ENCODE measurements at regions not wholly inside any gene's neighbourhood (a gene's known extent, or its start where the extent isn't known, plus 50 kb on each side); places are given as distances from the start of the nearest gene placed in this dataset.

- Histone ChIP-seq H3K4me3 (ENCODE audit: low read length) (no peak overlapping the region), H3K36me3 (ENCODE audit: control insufficient read depth in 2 of 3, insufficient read depth in 3 of 3, low read length in 3 of 3) (no peaks in the 10 kb centered on the region), H3K9me3 (ENCODE audit: control insufficient read depth in 2 of 3, low read length in 3 of 3) (no peaks in the 10 kb centered on the region), H3K4me1 (ENCODE audit: control insufficient read depth in 2 of 2, insufficient read depth in 2 of 2, low read length in 2 of 2) (no peaks in the 10 kb centered on the region), H3K27ac (ENCODE audit: low read depth, low read length) (no peak overlapping the region), H3K27me3 (ENCODE audit: control insufficient read depth in 2 of 2, insufficient read depth in 2 of 2, low read length in 2 of 2) (no peaks in the 10 kb centered on the region)
- peaks cover 0 to 3% (median 0%) of the 10 kb centered on the region in 5 donors for H3K36me3 Mint-ChIP-seq
- DNase-seq (no peak), ATAC-seq (no peak)
- POLR2A ChIA-PET = no interaction called here
- H3K4me3 Mint-ChIP-seq = no peak overlapping the region
- no peak overlapping the region for H3K27ac Mint-ChIP-seq
- CTCF ChIA-PET = no interaction called here
- H3K4me1 Mint-ChIP-seq = no peaks in the 10 kb centered on the region
- peaks cover 0 to 9% (median 2%) of the 10 kb centered on the region in 11 donors for H3K9me3 Mint-ChIP-seq
- intact Hi-C loops (cut with micrococcal nuclease) = no loop called here
- peaks cover 0 to 10% (median 0%) of the 10 kb centered on the region in 5 donors for H3K27me3 Mint-ChIP-seq
Measured at GRCh38 chr3:73270839-73271483, 209.5 kb downstream of the EBLN2 start.

GRCh38 chr3:73273341-73273740 lies 211.9 kb downstream of the EBLN2 start:
- Mint-ChIP-seq H3K27me3 (peaks cover 0 to 13% (median 7%) of the 10 kb centered on the region in 5 donors), H3K36me3 (peaks cover 0 to 3% (median 0%) of the 10 kb centered on the region in 5 donors), H3K9me3 (peaks cover 0 to 4% (median 0%) of the 10 kb centered on the region in 11 donors), H3K4me3 (no peak overlapping the region), H3K4me1 (no peaks in the 10 kb centered on the region), H3K27ac (no peak overlapping the region)
- H3K36me3 ChIP-seq (ENCODE audit: control insufficient read depth in 2 of 3, insufficient read depth in 3 of 3, low read length in 3 of 3) = no peaks in the 10 kb centered on the region
- ChIA-PET POLR2A (no interaction called here), CTCF (no interaction called here)
- H3K4me3 ChIP-seq (ENCODE audit: low read length) = no peak overlapping the region
- ATAC-seq (no peak), DNase-seq (no peak)
- H3K9me3 ChIP-seq (ENCODE audit: control insufficient read depth in 2 of 3, low read length in 3 of 3) = no peaks in the 10 kb centered on the region
- no peak overlapping the region for H3K27ac ChIP-seq (ENCODE audit: low read depth, low read length)
- intact Hi-C loops (cut with micrococcal nuclease) = no loop called here
- no peaks in the 10 kb centered on the region for H3K27me3 ChIP-seq (ENCODE audit: control insufficient read depth in 2 of 2, insufficient read depth in 2 of 2, low read length in 2 of 2)
- H3K4me1 ChIP-seq (ENCODE audit: control insufficient read depth in 2 of 2, insufficient read depth in 2 of 2, low read length in 2 of 2) = no peaks in the 10 kb centered on the region

- no peaks in the 10 kb centered on the region for H3K36me3 Mint-ChIP-seq
- intact Hi-C loops (cut with micrococcal nuclease) = no loop called here
- Histone ChIP-seq H3K27me3 (ENCODE audit: control insufficient read depth in 2 of 2, insufficient read depth in 2 of 2, low read length in 2 of 2) (no peaks in the 10 kb centered on the region), H3K4me3 (ENCODE audit: low read length) (no peak overlapping the region), H3K27ac (ENCODE audit: low read depth, low read length) (no peak overlapping the region), H3K4me1 (ENCODE audit: control insufficient read depth in 2 of 2, insufficient read depth in 2 of 2, low read length in 2 of 2) (no peaks in the 10 kb centered on the region), H3K9me3 (ENCODE audit: control insufficient read depth in 2 of 3, low read length in 3 of 3) (no peaks in the 10 kb centered on the region), H3K36me3 (ENCODE audit: control insufficient read depth in 2 of 3, insufficient read depth in 3 of 3, low read length in 3 of 3) (no peaks in the 10 kb centered on the region)
- DNase-seq = no peak
- H3K27ac Mint-ChIP-seq = no peak overlapping the region
- ChIA-PET POLR2A (no interaction called here), CTCF (no interaction called here)
- ATAC-seq = no peak
- H3K4me1 Mint-ChIP-seq = no peaks in the 10 kb centered on the region
- H3K9me3 Mint-ChIP-seq = no peaks in the 10 kb centered on the region
- H3K27me3 Mint-ChIP-seq = peaks cover 0 to 25% (median 8%) of the 10 kb centered on the region in 5 donors
- H3K4me3 Mint-ChIP-seq = no peak overlapping the region
Measured at GRCh38 chr3:73280746-73281145, 219.3 kb downstream of the EBLN2 start.

- intact Hi-C loops (cut with micrococcal nuclease) = no loop called here
- no peak overlapping the region for H3K27ac Mint-ChIP-seq
- POLR2A ChIA-PET = no interaction called here
- CTCF ChIA-PET = no interaction called here
- no peak overlapping the region for H3K27ac ChIP-seq (ENCODE audit: low read depth, low read length)
- no peaks in the 10 kb centered on the region for H3K36me3 ChIP-seq (ENCODE audit: control insufficient read depth in 2 of 3, insufficient read depth in 3 of 3, low read length in 3 of 3)
- H3K4me1 ChIP-seq (ENCODE audit: control insufficient read depth in 2 of 2, insufficient read depth in 2 of 2, low read length in 2 of 2) = no peaks in the 10 kb centered on the region
- peaks cover 0 to 14% (median 8%) of the 10 kb centered on the region in 5 donors for H3K27me3 Mint-ChIP-seq
- H3K9me3 Mint-ChIP-seq = no peaks in the 10 kb centered on the region
- H3K9me3 ChIP-seq (ENCODE audit: control insufficient read depth in 2 of 3, low read length in 3 of 3) = no peaks in the 10 kb centered on the region
- no peak overlapping the region for H3K4me3 ChIP-seq (ENCODE audit: low read length)
- DNase-seq = no peak
- no peak overlapping the region for H3K4me3 Mint-ChIP-seq
- no peaks in the 10 kb centered on the region for H3K36me3 Mint-ChIP-seq
- no peak for ATAC-seq
- no peaks in the 10 kb centered on the region for H3K4me1 Mint-ChIP-seq
- no peaks in the 10 kb centered on the region for H3K27me3 ChIP-seq (ENCODE audit: control insufficient read depth in 2 of 2, insufficient read depth in 2 of 2, low read length in 2 of 2)
Measured at GRCh38 chr3:73284472-73284871, 223.0 kb downstream of the EBLN2 start.

- Mint-ChIP-seq H3K9me3 (peaks cover 0 to 6% (median 0%) of the 10 kb centered on the region in 11 donors), H3K27me3 (no peaks in the 10 kb centered on the region), H3K27ac (no peak overlapping the region), H3K4me3 (no peak overlapping the region), H3K36me3 (no peaks in the 10 kb centered on the region), H3K4me1 (no peaks in the 10 kb centered on the region)
- intact Hi-C loops (cut with micrococcal nuclease) = no loop called here
- no peak overlapping the region for H3K4me3 ChIP-seq (ENCODE audit: low read length)
- ChIA-PET CTCF (no interaction called here), POLR2A (no interaction called here)
- H3K27ac ChIP-seq (ENCODE audit: low read depth, low read length) = no peak overlapping the region
- DNase-seq = no peak
- H3K4me1 ChIP-seq (ENCODE audit: control insufficient read depth in 2 of 2, insufficient read depth in 2 of 2, low read length in 2 of 2) = no peaks in the 10 kb centered on the region
- H3K9me3 ChIP-seq (ENCODE audit: control insufficient read depth in 2 of 3, low read length in 3 of 3) = no peaks in the 10 kb centered on the region
- ATAC-seq = no peak
- H3K27me3 ChIP-seq (ENCODE audit: control insufficient read depth in 2 of 2, insufficient read depth in 2 of 2, low read length in 2 of 2) = no peaks in the 10 kb centered on the region
- H3K36me3 ChIP-seq (ENCODE audit: control insufficient read depth in 2 of 3, insufficient read depth in 3 of 3, low read length in 3 of 3) = no peaks in the 10 kb centered on the region
Measured at GRCh38 chr3:73291541-73291940, 230.1 kb downstream of the EBLN2 start.

- ATAC-seq = no peak
- no peak for DNase-seq
- Mint-ChIP-seq H3K36me3 (no peaks in the 10 kb centered on the region), H3K9me3 (peaks cover 0 to 6% (median 0%) of the 10 kb centered on the region in 11 donors), H3K4me1 (no peaks in the 10 kb centered on the region), H3K27me3 (no peaks in the 10 kb centered on the region), H3K27ac (no peak overlapping the region), H3K4me3 (no peak overlapping the region)
- intact Hi-C loops (cut with micrococcal nuclease) = no loop called here
- Histone ChIP-seq H3K9me3 (ENCODE audit: control insufficient read depth in 2 of 3, low read length in 3 of 3) (no peaks in the 10 kb centered on the region), H3K36me3 (ENCODE audit: control insufficient read depth in 2 of 3, insufficient read depth in 3 of 3, low read length in 3 of 3) (no peaks in the 10 kb centered on the region), H3K4me1 (ENCODE audit: control insufficient read depth in 2 of 2, insufficient read depth in 2 of 2, low read length in 2 of 2) (no peaks in the 10 kb centered on the region), H3K27me3 (ENCODE audit: control insufficient read depth in 2 of 2, insufficient read depth in 2 of 2, low read length in 2 of 2) (no peaks in the 10 kb centered on the region), H3K4me3 (ENCODE audit: low read length) (no peak overlapping the region), H3K27ac (ENCODE audit: low read depth, low read length) (no peak overlapping the region)
- ChIA-PET POLR2A (no interaction called here), CTCF (no interaction called here)
Measured at GRCh38 chr3:73292220-73292619, 230.8 kb downstream of the EBLN2 start.

- Mint-ChIP-seq H3K36me3 (no peaks in the 10 kb centered on the region), H3K4me3 (no peak overlapping the region), H3K9me3 (peaks cover 0 to 6% (median 0%) of the 10 kb centered on the region in 11 donors), H3K4me1 (no peaks in the 10 kb centered on the region), H3K27ac (no peak overlapping the region), H3K27me3 (peaks cover 0 to 6% (median 0%) of the 10 kb centered on the region in 5 donors)
- no peaks in the 10 kb centered on the region for H3K9me3 ChIP-seq (ENCODE audit: control insufficient read depth in 2 of 3, low read length in 3 of 3)
- H3K4me3 ChIP-seq (ENCODE audit: low read length) = no peak overlapping the region
- H3K36me3 ChIP-seq (ENCODE audit: control insufficient read depth in 2 of 3, insufficient read depth in 3 of 3, low read length in 3 of 3) = no peaks in the 10 kb centered on the region
- no peaks in the 10 kb centered on the region for H3K4me1 ChIP-seq (ENCODE audit: control insufficient read depth in 2 of 2, insufficient read depth in 2 of 2, low read length in 2 of 2)
- ATAC-seq (no peak), DNase-seq (no peak)
- intact Hi-C loops (cut with micrococcal nuclease) = no loop called here
- no peak overlapping the region for H3K27ac ChIP-seq (ENCODE audit: low read depth, low read length)
- POLR2A ChIA-PET = no interaction called here
- H3K27me3 ChIP-seq (ENCODE audit: control insufficient read depth in 2 of 2, insufficient read depth in 2 of 2, low read length in 2 of 2) = no peaks in the 10 kb centered on the region
- CTCF ChIA-PET = no interaction called here
Measured at GRCh38 chr3:73294537-73294936, 233.1 kb downstream of the EBLN2 start.

Measured in naive thymus-derived CD4-positive, alpha-beta T cell (primary cell).